Osteocyte (in vitro differentiated cells): ENCODE measurements at regions not wholly inside any gene's neighbourhood (a gene's known extent, or its start where the extent isn't known, plus 50 kb on each side); places are given as distances from the start of the nearest gene placed in this dataset.

ENCODE experiments used
- DNase-seq: peaks from one replicate; pipeline ENCODE4 v3.0.0; 2021; ENCODE audit warnings: mixed read lengths; ENCODE audit not compliant: unreplicated experiment; ENCODE audit errors: extremely low spot score
- H3K27ac Mint-ChIP-seq: one replicate; pipeline ENCODE4 v1.8.0; 2021; ENCODE audit warnings: mild to moderate bottlenecking, mixed read lengths; ENCODE audit not compliant: unreplicated experiment
- H3K27me3 Mint-ChIP-seq: one replicate; pipeline ENCODE4 v1.8.0; 2021; ENCODE audit warnings: mixed read lengths; ENCODE audit not compliant: unreplicated experiment
- H3K36me3 Mint-ChIP-seq: one replicate; pipeline ENCODE4 v1.8.0; 2021; ENCODE audit warnings: mixed read lengths; ENCODE audit not compliant: unreplicated experiment
- H3K4me1 Mint-ChIP-seq: one replicate; pipeline ENCODE4 v1.8.0; 2021; ENCODE audit warnings: mixed read lengths; ENCODE audit not compliant: unreplicated experiment
- H3K4me3 Mint-ChIP-seq: one replicate; pipeline ENCODE4 v1.8.0; 2021; ENCODE audit warnings: mild to moderate bottlenecking, moderate library complexity, mixed read lengths; ENCODE audit not compliant: unreplicated experiment
- H3K9me3 Mint-ChIP-seq: one replicate; pipeline ENCODE4 v1.8.0; 2021; ENCODE audit warnings: mixed read lengths; ENCODE audit not compliant: unreplicated experiment
- TF ChIP-seq, protein P1 (sequence below): fragments of 200-600 bp; sonication (generic); IDR thresholded peaks from 2 replicates; pipeline ENCODE4 v1.5.0; 2021; ENCODE audit warnings: antibody characterized with exemption, mild to moderate bottlenecking, moderate library complexity

GRCh38 chr1:215457213-215457612 lies 109.9 kb upstream of the KCTD3 start:
- Mint-ChIP-seq H3K9me3 (no peaks in the 10 kb centered on the region), H3K36me3 (no peaks in the 10 kb centered on the region), H3K4me3 (no peak overlapping the region), H3K27ac (no peak overlapping the region), H3K27me3 (peaks cover 26% of the 10 kb centered on the region), H3K4me1 (no peaks in the 10 kb centered on the region)
- DNase-seq, result no peak
- TF ChIP-seq, protein P1, sequence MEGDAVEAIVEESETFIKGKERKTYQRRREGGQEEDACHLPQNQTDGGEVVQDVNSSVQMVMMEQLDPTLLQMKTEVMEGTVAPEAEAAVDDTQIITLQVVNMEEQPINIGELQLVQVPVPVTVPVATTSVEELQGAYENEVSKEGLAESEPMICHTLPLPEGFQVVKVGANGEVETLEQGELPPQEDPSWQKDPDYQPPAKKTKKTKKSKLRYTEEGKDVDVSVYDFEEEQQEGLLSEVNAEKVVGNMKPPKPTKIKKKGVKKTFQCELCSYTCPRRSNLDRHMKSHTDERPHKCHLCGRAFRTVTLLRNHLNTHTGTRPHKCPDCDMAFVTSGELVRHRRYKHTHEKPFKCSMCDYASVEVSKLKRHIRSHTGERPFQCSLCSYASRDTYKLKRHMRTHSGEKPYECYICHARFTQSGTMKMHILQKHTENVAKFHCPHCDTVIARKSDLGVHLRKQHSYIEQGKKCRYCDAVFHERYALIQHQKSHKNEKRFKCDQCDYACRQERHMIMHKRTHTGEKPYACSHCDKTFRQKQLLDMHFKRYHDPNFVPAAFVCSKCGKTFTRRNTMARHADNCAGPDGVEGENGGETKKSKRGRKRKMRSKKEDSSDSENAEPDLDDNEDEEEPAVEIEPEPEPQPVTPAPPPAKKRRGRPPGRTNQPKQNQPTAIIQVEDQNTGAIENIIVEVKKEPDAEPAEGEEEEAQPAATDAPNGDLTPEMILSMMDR, result no peak

GRCh38 chr1:215458104-215458503 lies 109.0 kb upstream of the KCTD3 start:
- H3K27ac Mint-ChIP-seq, result no peak overlapping the region
- TF ChIP-seq, protein P1, result no peak
- no peaks in the 10 kb centered on the region for H3K36me3 Mint-ChIP-seq
- no peaks in the 10 kb centered on the region for H3K9me3 Mint-ChIP-seq
- no peak overlapping the region for H3K4me3 Mint-ChIP-seq
- H3K4me1 Mint-ChIP-seq, result no peaks in the 10 kb centered on the region
- peaks cover 20% of the 10 kb centered on the region for H3K27me3 Mint-ChIP-seq
- DNase-seq, result no peak

DNA sequence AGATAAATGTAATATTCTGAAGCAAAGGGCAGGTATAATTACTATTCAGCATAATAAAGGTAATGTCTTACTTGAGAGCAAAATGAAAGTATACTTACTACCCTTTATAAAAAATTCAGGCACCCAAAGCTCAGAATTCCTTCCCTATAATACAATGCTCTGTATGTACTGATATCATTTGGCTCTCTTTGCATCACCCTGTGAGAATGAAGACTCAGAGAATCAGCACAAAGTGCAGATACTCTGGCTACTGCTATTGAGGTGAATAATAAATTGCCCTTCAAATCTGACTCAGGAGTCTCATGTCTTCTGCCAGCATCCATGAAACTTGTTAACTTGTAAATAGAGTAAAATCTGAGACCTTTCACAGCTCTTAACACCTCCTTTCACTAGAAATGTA lies 108.5 kb upstream of the KCTD3 start:
- Mint-ChIP-seq H3K9me3 (no peaks in the 10 kb centered on the region), H3K4me3 (no peak overlapping the region), H3K4me1 (no peaks in the 10 kb centered on the region), H3K27me3 (peaks cover 16% of the 10 kb centered on the region), H3K27ac (no peak overlapping the region), H3K36me3 (no peaks in the 10 kb centered on the region)
- TF ChIP-seq, protein P1, result no peak
- no peak for DNase-seq

GRCh38 chr1:215459136-215459535 lies 108.0 kb upstream of the KCTD3 start:
- H3K27ac Mint-ChIP-seq, result no peak overlapping the region
- H3K4me3 Mint-ChIP-seq, result no peak overlapping the region
- H3K4me1 Mint-ChIP-seq, result no peaks in the 10 kb centered on the region
- H3K27me3 Mint-ChIP-seq, result peaks cover 16% of the 10 kb centered on the region
- no peaks in the 10 kb centered on the region for H3K36me3 Mint-ChIP-seq
- H3K9me3 Mint-ChIP-seq, result no peaks in the 10 kb centered on the region
- DNase-seq, result no peak
- TF ChIP-seq, protein P1, result no peak

GRCh38 chr1:215466361-215466760 lies 100.7 kb upstream of the KCTD3 start:
- Mint-ChIP-seq H3K27me3 (peaks cover 8% of the 10 kb centered on the region), H3K36me3 (no peaks in the 10 kb centered on the region), H3K27ac (no peak overlapping the region), H3K9me3 (no peaks in the 10 kb centered on the region), H3K4me3 (no peak overlapping the region), H3K4me1 (no peaks in the 10 kb centered on the region)
- no peak for DNase-seq
- TF ChIP-seq, protein P1, result no peak
